Esophagus muscularis mucosa (tissue), 4 donors: ENCODE measurements at regions not wholly inside any gene's neighbourhood (a gene's known extent, or its start where the extent isn't known, plus 50 kb on each side); places are given as distances from the start of the nearest gene placed in this dataset.
"Not testable (repeated sequence)": the region's sequence is repeated elsewhere in the genome, so short reads cannot be mapped to it uniquely, and the experiment has no call there.

Experiments used
- DNase-seq: peaks from one replicate; pipeline ENCODE4 v3.0.0-alpha.2; 2017; ENCODE audit errors: extremely low spot score
- H3K27ac ChIP-seq, 4 donors: fragments of 200-600 bp; sonication (generic); replicated peaks in 1 of 4; 1 replicate in 3 of 4; 2 replicates in 1 of 4; pipeline ENCODE4 v1.5.1; 2016 to 2019; ENCODE audit warnings: mild to moderate bottlenecking in 1 of 4
- H3K27me3 ChIP-seq, 4 donors: fragments of 200-600 bp; sonication (generic); one replicate each; pipeline versions ENCODE4 v1.5.1 to v1.6.0; 2016 to 2019
- H3K36me3 ChIP-seq, 4 donors: fragments of 200-600 bp; sonication (generic); one replicate each; pipeline ENCODE4 v1.5.1; 2016 to 2019
- H3K4me1 ChIP-seq, 4 donors: fragments of 200-600 bp; sonication (generic); one replicate each; pipeline ENCODE4 v1.5.1; 2016 to 2019
- H3K4me3 ChIP-seq, 4 donors: fragments of 200-600 bp; sonication (generic); 1 replicate in 2 of 4; 2 replicates in 2 of 4; pipeline ENCODE4 v1.5.1; 2016 to 2019; ENCODE audit warnings: mild to moderate bottlenecking in 4 of 4, moderate library complexity in 1 of 4
- H3K9me3 ChIP-seq, 4 donors: fragments of 200-600 bp; sonication (generic); 1 replicate in 3 of 4; 2 replicates in 1 of 4; pipeline ENCODE4 v1.5.1; 2016 to 2019
- CTCF ChIP-seq, 3 experiments: fragments of 200-600 bp in 2 of 3; fragments of 450-650 bp in 1 of 3; sonication (generic) in 2 of 3; IDR thresholded peaks; one replicate each; pipeline ENCODE4 v1.5.1; 2017 to 2019; ENCODE audit warnings: antibody characterized with exemption in 3 of 3, mild to moderate bottlenecking in 2 of 3, moderate library complexity in 1 of 3
- EP300 ChIP-seq: sonication (generic); formaldehyde crosslinking; IDR thresholded peaks from one replicate; pipeline ENCODE4 v1.6.1; 2017; ENCODE audit warnings: antibody characterized with exemption
- POLR2A ChIP-seq: fragments of 450-650 bp; IDR thresholded peaks from one replicate; pipeline ENCODE4 v1.6.1; 2017; ENCODE audit warnings: antibody characterized with exemption, moderate library complexity, mild to moderate bottlenecking, low read depth
- POLR2AphosphoS5 ChIP-seq, 2 donors: sonication (generic); formaldehyde crosslinking; IDR thresholded peaks; one replicate each; pipeline ENCODE4 v1.6.1; 2017; ENCODE audit warnings: antibody characterized with exemption in 2 of 2
- WGBS: methylation state at CpG from one replicate; pipeline ENCODE4 v1.1.5; 2018; 5-methylcytosine and 5-hydroxymethylcytosine counted together
- intact Hi-C: fragments of 100-400 bp; cut with DNase I; formaldehyde crosslinking; loops from one replicate; pipeline ENCODE4 v1.15.1; 2023

- H3K4me3 ChIP-seq, H3K27me3 ChIP-seq, DNase-seq, H3K36me3 ChIP-seq, H3K4me1 ChIP-seq, intact Hi-C loops, H3K27ac ChIP-seq, H3K9me3 ChIP-seq: not testable (repeated sequence)
- WGBS, result 1% methylated on average over 4 of the region's 4 CpGs
- peak; percentile 42 to 60 (median 52) for TF ChIP-seq CTCF (IDR thresholded peaks at IDR 0.05)
These were observed 445.9 kb downstream of the ZNF33B start for GRCh38 chr10:42192450-42192849.

GRCh38 chr10:42187501-42188195, 450.7 kb downstream of the ZNF33B start:
- intact Hi-C loops, H3K9me3 ChIP-seq, DNase-seq, H3K36me3 ChIP-seq, H3K4me1 ChIP-seq, H3K27me3 ChIP-seq, H3K4me3 ChIP-seq, H3K27ac ChIP-seq: not testable (repeated sequence)
- 81% methylated on average over 3 of the region's 6 CpGs for WGBS

GRCh38 chr10:42177793-42178689, 460.3 kb downstream of the ZNF33B start:
- Histone ChIP-seq H3K27me3 (peaks cover 0 to 51% (median 10%) of the 10 kb centered on the region in 4 donors), H3K4me1 (peaks cover 0 to 14% (median 12%) of the 10 kb centered on the region in 4 donors), H3K4me3 (peak overlapping the region in 1 of 4 donors; percentile 32)
- 8% methylated on average over 12 of the region's 30 CpGs for WGBS
- H3K27ac ChIP-seq, intact Hi-C loops, H3K36me3 ChIP-seq, DNase-seq, H3K9me3 ChIP-seq: not testable (repeated sequence)
- peak; percentile 37 to 54 (median 47) for TF ChIP-seq CTCF (IDR thresholded peaks at IDR 0.05)

- peaks cover 0 to 51% (median 10%) of the 10 kb centered on the region in 4 donors for H3K27me3 ChIP-seq
- peaks cover 0 to 6% (median 1%) of the 10 kb centered on the region in 4 donors for H3K9me3 ChIP-seq
- DNase-seq, result no peak
- peaks cover 0 to 14% (median 12%) of the 10 kb centered on the region in 4 donors for H3K4me1 ChIP-seq
- H3K4me3 ChIP-seq, result peak overlapping the region in 3 of 4 donors; percentile 13 to 32 (median 22)
- H3K36me3 ChIP-seq, result no peaks in the 10 kb centered on the region
- WGBS, result 7% methylated on average over 37 of the region's 93 CpGs
- H3K27ac ChIP-seq, result no peak overlapping the region
- TF ChIP-seq EP300 (no peak), CTCF (IDR thresholded peaks at IDR 0.05) (no peak), POLR2AphosphoS5 (IDR thresholded peaks at IDR 0.05) (no peak), POLR2A (no peak)
- intact Hi-C loops, result no loop called here
These were observed 461.1 kb downstream of the ZNF33B start for GRCh38 chr10:42177077-42177792.

GRCh38 chr10:42150428-42151061, 487.8 kb downstream of the ZNF33B start:
- H3K4me3 ChIP-seq, result no peak overlapping the region
- intact Hi-C loops, result no loop called here
- no peaks in the 10 kb centered on the region for H3K36me3 ChIP-seq
- 55% methylated on average over 59 of the region's 59 CpGs for WGBS
- peaks cover 0 to 23% (median 20%) of the 10 kb centered on the region in 4 donors for H3K9me3 ChIP-seq
- peaks cover 0 to 28% (median 3%) of the 10 kb centered on the region in 4 donors for H3K27me3 ChIP-seq
- no peaks in the 10 kb centered on the region for H3K4me1 ChIP-seq
- no peak for DNase-seq
- TF ChIP-seq POLR2AphosphoS5 (IDR thresholded peaks at IDR 0.05), result no peak
- TF ChIP-seq CTCF (IDR thresholded peaks at IDR 0.05), result no peak
- no peak for TF ChIP-seq EP300
- TF ChIP-seq POLR2A, result no peak
- no peak overlapping the region for H3K27ac ChIP-seq
